GM12892 (cell line): ENCODE measurements at regions not wholly inside any gene's neighbourhood (a gene's known extent, or its start where the extent isn't known, plus 50 kb on each side); places are given as distances from the start of the nearest gene placed in this dataset.

Experiments
- POLR2A ChIP-seq: IDR thresholded peaks from 2 replicates; pipeline ENCODE4 v1.6.1; 2011; ENCODE audit warnings: low read depth, low read length, control low read depth
- POLR2AphosphoS5 ChIP-seq: IDR thresholded peaks from 2 replicates; pipeline ENCODE4 v1.6.1; 2011; ENCODE audit warnings: low read depth, low read length, control low read depth

DNA sequence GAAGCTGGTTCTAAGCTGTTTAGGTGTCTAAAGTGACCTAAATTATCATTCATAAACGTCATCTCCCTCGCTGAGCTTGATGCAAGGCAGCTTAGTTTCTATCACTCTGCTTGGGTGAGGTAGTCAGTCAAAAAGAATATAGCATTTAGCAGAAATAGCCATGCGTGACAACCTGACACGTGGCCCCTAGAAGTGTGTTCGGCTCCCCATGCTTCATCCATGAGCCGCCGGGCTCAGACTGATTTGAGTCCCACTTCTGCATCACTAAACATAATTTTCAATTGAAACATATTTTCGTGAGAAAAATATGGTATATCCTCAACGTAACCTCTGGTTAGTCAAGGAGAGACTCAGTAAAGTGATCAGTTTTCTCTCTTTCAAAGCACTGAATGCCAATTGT lies 459.8 kb downstream of the IRS2 start:
- TF ChIP-seq POLR2A = no peak
- no peak for TF ChIP-seq POLR2AphosphoS5
